Omental fat pad (tissue), 3 donors: ENCODE measurements at regions not wholly inside any gene's neighbourhood (a gene's known extent, or its start where the extent isn't known, plus 50 kb on each side); places are given as distances from the start of the nearest gene placed in this dataset.
"Not testable (repeated sequence)": the region's sequence is repeated elsewhere in the genome, so short reads cannot be mapped to it uniquely, and the experiment has no call there.

Experiments
- ATAC-seq: fragments of 150-250 bp; one replicate; pipeline ENCODE4 v1.9.1; 2016; ENCODE audit warnings: mild to moderate bottlenecking, moderate library complexity; ENCODE audit not compliant: low FRiP score
- DNase-seq: peaks from one replicate; pipeline ENCODE4 v3.0.0-alpha.2; 2019; ENCODE audit warnings: low spot score
- TF ChIP-seq, protein P1 (sequence below), 3 donors: fragments of 450-650 bp; IDR thresholded peaks; one replicate each; pipeline ENCODE4 v1.5.1; 2016 to 2017; ENCODE audit warnings: antibody characterized with exemption in 3 of 3, mild to moderate bottlenecking in 3 of 3, moderate library complexity in 2 of 3

DNA sequence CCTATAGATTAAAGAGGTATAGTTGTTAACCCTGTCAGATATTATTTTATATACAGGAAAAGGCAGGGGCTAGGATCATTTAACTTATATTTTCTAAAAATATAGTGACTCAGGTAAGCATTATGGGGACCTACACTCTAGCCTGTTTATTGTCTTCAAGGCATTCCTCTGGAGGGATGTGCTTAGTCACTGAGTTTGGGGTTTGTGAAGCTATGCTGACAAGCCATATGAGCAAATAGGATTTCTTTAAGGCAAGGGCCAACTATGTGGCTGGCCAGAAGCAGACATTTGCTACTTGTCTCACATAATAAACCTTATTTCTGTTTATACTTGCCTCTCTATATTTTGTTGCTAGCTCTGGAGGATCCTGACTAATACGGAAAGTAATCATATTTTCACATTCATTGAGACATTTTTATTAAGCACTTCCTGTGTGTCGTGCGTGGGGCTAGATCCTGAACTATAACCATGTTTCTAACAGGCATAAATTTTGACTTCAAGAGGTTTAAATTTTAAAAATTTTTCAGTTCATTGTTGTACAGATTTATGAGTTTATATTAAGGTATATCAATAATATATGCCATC lies 153.4 kb downstream of the OTOL1 start:
- TF ChIP-seq, protein P1, sequence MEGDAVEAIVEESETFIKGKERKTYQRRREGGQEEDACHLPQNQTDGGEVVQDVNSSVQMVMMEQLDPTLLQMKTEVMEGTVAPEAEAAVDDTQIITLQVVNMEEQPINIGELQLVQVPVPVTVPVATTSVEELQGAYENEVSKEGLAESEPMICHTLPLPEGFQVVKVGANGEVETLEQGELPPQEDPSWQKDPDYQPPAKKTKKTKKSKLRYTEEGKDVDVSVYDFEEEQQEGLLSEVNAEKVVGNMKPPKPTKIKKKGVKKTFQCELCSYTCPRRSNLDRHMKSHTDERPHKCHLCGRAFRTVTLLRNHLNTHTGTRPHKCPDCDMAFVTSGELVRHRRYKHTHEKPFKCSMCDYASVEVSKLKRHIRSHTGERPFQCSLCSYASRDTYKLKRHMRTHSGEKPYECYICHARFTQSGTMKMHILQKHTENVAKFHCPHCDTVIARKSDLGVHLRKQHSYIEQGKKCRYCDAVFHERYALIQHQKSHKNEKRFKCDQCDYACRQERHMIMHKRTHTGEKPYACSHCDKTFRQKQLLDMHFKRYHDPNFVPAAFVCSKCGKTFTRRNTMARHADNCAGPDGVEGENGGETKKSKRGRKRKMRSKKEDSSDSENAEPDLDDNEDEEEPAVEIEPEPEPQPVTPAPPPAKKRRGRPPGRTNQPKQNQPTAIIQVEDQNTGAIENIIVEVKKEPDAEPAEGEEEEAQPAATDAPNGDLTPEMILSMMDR (IDR thresholded peaks at IDR 0.05) = no peak
- DNase-seq = no peak
- no peak for ATAC-seq

DNA sequence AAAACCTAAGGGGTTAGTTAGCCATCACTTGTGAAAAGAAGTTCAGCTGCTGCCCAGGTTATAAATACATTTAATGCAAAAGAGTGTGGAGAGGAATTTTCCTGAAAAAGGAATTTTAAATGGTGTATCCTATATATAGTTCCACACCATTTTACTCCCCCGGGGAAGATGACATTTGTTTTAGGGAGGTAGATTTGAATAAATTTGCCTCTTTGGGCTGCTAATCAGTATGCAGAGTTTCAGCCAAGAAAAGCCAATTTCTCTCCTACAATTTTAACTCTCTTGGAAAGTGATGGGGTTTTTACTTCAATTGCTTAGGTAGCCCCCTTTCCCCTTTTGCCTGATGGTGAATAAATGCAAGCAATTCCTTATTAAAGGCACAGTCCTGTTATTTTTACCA lies 161.2 kb downstream of the OTOL1 start:
- DNase-seq = no peak
- TF ChIP-seq, protein P1 (IDR thresholded peaks at IDR 0.05) = no peak
- no peak for ATAC-seq

DNA sequence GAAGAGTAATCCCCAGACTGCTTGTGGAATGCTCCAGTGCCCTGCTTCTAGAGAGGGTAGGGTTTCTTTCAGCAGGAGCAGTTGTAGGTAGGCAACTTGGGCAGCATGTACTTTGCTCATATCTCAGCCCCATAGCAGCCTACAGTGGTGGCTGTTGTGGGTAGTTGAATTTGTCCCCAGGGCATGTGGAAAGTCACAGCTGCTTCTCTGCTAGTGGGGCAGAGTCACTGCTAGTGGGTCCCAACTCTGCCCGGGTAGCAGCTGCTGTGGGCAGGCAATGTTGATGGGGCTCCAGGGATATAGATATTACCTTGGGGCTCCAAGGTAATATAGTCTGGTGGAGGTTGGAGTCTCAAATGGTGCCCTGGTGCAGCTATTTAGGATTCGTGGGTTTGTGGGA lies 174.5 kb downstream of the OTOL1 start:
- no peak for ATAC-seq
- TF ChIP-seq, protein P1 (IDR thresholded peaks at IDR 0.05) = no peak
- DNase-seq = no peak

DNA sequence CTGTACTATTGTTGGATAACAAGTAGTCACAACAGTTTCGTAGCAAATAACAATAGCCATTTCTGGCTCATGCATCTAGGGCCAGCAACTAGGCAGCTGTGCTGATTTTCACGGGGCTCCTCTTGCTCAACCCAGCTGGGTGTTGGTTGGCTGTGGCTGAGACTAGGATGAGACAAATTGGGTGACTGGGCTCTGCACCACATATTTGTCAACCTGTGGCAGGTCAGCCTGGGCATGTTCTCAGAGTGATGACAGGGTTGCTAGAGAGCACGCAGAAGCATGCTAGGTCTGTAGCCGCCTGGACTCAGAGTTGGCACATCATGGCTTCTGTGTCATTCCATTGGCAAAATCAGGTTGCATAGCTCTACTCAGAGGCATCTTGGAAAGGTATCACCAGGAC lies 175.9 kb downstream of the OTOL1 start:
- ATAC-seq = no peak
- no peak for DNase-seq
- TF ChIP-seq, protein P1 (IDR thresholded peaks at IDR 0.05) = no peak

DNA sequence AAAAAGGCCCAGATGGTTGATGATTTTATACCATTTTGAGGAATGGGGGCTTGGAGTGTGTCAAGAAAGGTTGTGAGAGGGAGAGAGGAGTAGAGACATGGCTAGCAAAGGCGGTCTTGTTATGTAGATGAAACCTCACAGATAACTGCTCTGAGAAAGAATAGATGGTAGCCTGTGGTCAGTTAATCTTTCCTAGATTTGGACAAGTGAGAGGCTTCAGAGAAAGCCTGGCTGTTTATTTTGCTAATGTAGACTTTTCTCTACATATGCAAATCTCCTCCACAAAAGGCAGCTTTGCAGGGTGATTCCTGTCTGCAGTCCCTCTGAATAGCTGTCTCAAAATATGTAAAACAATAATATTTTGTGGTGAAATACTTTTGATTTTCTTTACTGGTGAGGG lies 177.3 kb downstream of the OTOL1 start:
- DNase-seq = no peak

DNA sequence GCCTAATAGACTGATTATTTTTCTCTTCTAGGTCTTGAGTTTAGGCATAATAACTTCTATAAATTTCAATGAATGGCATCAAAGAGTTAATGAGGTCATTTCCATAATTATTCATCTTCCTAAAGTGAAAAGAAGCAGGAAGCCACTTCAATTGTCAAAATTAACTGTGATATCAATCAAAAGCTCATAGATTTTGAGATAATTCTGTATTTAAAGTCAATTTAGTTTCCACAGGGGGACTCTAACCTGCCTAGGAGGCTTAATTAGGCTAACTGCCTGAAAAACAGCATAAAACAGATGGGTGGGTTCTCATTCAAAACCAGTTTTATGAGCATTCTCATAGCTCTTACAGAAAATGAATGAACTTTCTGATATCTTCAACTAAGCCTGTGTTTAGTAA lies 177.8 kb downstream of the OTOL1 start:
- TF ChIP-seq, protein P1 (IDR thresholded peaks at IDR 0.05) = no peak
- no peak for DNase-seq
- no peak for ATAC-seq

More for the DNA sequence above, 177.3 kb downstream of the OTOL1 start:
- ATAC-seq = no peak
- TF ChIP-seq, protein P1 (IDR thresholded peaks at IDR 0.05) = no peak

DNA sequence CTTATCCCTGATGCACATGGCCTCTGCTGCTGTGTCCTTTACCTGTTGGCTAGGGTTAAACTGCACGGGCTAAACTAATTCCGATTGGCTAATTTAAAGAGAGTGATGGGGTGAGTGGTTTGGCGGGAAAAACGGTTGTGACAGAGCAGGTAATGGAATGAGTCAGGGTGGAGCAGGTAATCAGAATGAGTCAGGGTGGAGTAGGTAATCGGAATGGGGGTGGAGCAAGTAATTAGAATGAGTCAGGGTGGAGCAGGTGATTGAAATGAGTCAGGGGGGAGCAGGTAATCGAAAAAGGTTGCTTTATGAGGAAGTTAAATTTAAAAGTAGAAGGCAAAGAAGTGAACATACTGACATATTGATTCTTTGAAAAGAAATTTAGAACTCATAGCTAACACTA lies 185.2 kb downstream of the OTOL1 start:
- DNase-seq, ATAC-seq: not testable (repeated sequence)

DNA sequence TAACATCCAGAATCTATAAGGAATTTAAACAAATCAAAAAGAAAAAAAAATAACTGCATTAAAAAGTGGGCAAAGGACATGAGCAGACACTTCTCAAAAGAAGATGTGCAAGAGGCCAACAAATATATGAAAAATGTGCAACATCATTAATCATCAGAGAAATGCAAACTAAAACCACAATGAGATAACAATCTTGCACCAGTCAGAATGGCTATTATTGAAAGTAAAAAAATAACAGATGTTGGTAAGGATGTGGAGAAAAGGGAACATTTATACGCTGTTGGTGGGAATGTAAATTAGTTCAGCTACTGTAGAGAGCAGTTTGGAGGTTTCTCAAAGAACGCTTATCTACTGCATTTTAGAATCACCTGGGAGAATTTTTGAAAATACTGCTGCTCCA lies 186.1 kb downstream of the OTOL1 start:
- TF ChIP-seq, protein P1 (IDR thresholded peaks at IDR 0.05) = no peak
- DNase-seq = no peak
- ATAC-seq = no peak
